Fibroblast of lung (primary cell): ENCODE measurements at regions not wholly inside any gene's neighbourhood (a gene's known extent, or its start where the extent isn't known, plus 50 kb on each side); places are given as distances from the start of the nearest gene placed in this dataset.
A peak's percentile ranks its signal among the peaks of the same experiment; 100 is the strongest.

Experiments
- DNase-seq, 2 donors: peaks; one replicate each; pipeline versions ENCODE4 v3.0.0 to v3.0.0-alpha.2; 2010; ENCODE audit warnings: low read depth in 2 of 2
- H2AFZ ChIP-seq: 2 replicates; pipeline ENCODE4 v1.5.1; 2012; ENCODE audit warnings: low read length, control low read depth, inconsistent platforms
- H3K27ac ChIP-seq: 2 replicates; pipeline ENCODE4 v1.5.1; 2011; ENCODE audit warnings: low read length, control low read depth; ENCODE audit not compliant: insufficient read depth
- H3K27me3 ChIP-seq: 2 replicates; pipeline ENCODE4 v1.5.1; 2011; ENCODE audit warnings: mild to moderate bottlenecking, low read length; ENCODE audit not compliant: control insufficient read depth, insufficient read depth
- H3K36me3 ChIP-seq: 2 replicates; pipeline ENCODE4 v1.5.1; 2011; ENCODE audit warnings: low read length; ENCODE audit not compliant: control insufficient read depth, insufficient read depth
- H3K4me1 ChIP-seq: 2 replicates; pipeline ENCODE4 v1.5.1; 2011; ENCODE audit warnings: low read length; ENCODE audit not compliant: control insufficient read depth, insufficient read depth; ENCODE audit errors: extremely low read depth
- H3K4me2 ChIP-seq: 2 replicates; pipeline ENCODE4 v1.5.1; 2011; ENCODE audit warnings: low read length, control low read depth; ENCODE audit not compliant: insufficient read depth; ENCODE audit errors: extremely low read depth
- H3K4me3 ChIP-seq, 4 experiments: fragments of 200-600 bp in 1 of 4; sonication (generic) in 1 of 4; replicated peaks in 1 of 4; 2 replicates each; pipeline ENCODE4 v1.5.1; 2011 to 2016; ENCODE audit warnings: low read length in 4 of 4, low read depth in 3 of 4, mild to moderate bottlenecking in 3 of 4, control low read depth in 2 of 4, inconsistent platforms in 1 of 4, mixed read lengths in 1 of 4; ENCODE audit not compliant: insufficient read depth in 1 of 4; ENCODE audit errors: control extremely low read depth in 1 of 4
- H3K79me2 ChIP-seq: 2 replicates; pipeline ENCODE4 v1.5.1; 2012; ENCODE audit warnings: mild to moderate bottlenecking, low read length, inconsistent platforms; ENCODE audit not compliant: control insufficient read depth, insufficient read depth
- H3K9ac ChIP-seq: 2 replicates; pipeline ENCODE4 v1.5.1; 2011; ENCODE audit warnings: mild to moderate bottlenecking, low read length, control low read depth; ENCODE audit not compliant: insufficient read depth
- H3K9me3 ChIP-seq: 2 replicates; pipeline ENCODE4 v1.5.1; 2012; ENCODE audit warnings: low read depth, low read length; ENCODE audit not compliant: control insufficient read depth, insufficient read depth
- H4K20me1 ChIP-seq: 2 replicates; pipeline ENCODE4 v1.5.1; 2011; ENCODE audit warnings: low read length; ENCODE audit not compliant: control insufficient read depth, insufficient read depth; ENCODE audit errors: extremely low read depth
- EZH2 ChIP-seq: IDR thresholded peaks from 2 replicates; pipeline ENCODE4 v1.5.1; 2012; ENCODE audit warnings: low read length, control low read depth, mild to moderate bottlenecking; ENCODE audit errors: missing control alignments
- TF ChIP-seq, protein P1 (sequence below), 2 donors: IDR thresholded peaks in 1 of 2; conservative IDR thresholded peaks in 1 of 2; 1 replicate in 1 of 2; 2 replicates in 1 of 2; pipeline ENCODE4 v1.5.1; 2011 to 2012; ENCODE audit warnings: low read length in 2 of 2, control low read depth in 1 of 2, inconsistent platforms in 1 of 2, low read depth in 1 of 2, mild to moderate bottlenecking in 1 of 2

- H3K4me2 ChIP-seq: no peak overlapping the region
- H3K4me1 ChIP-seq: no peaks in the 10 kb centered on the region
- TF ChIP-seq EZH2: no peak
- TF ChIP-seq, protein P1, sequence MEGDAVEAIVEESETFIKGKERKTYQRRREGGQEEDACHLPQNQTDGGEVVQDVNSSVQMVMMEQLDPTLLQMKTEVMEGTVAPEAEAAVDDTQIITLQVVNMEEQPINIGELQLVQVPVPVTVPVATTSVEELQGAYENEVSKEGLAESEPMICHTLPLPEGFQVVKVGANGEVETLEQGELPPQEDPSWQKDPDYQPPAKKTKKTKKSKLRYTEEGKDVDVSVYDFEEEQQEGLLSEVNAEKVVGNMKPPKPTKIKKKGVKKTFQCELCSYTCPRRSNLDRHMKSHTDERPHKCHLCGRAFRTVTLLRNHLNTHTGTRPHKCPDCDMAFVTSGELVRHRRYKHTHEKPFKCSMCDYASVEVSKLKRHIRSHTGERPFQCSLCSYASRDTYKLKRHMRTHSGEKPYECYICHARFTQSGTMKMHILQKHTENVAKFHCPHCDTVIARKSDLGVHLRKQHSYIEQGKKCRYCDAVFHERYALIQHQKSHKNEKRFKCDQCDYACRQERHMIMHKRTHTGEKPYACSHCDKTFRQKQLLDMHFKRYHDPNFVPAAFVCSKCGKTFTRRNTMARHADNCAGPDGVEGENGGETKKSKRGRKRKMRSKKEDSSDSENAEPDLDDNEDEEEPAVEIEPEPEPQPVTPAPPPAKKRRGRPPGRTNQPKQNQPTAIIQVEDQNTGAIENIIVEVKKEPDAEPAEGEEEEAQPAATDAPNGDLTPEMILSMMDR (conservative IDR thresholded peaks at IDR 0.05 in 1 of 2, IDR thresholded peaks at IDR 0.05 in 1 of 2; ENCODE audit: low read depth in 1 of 2, low read length in 2 of 2): no peak
Measured at GRCh38 chr11:15662285-15662684, 547.6 kb downstream of the INSC start.

DNA sequence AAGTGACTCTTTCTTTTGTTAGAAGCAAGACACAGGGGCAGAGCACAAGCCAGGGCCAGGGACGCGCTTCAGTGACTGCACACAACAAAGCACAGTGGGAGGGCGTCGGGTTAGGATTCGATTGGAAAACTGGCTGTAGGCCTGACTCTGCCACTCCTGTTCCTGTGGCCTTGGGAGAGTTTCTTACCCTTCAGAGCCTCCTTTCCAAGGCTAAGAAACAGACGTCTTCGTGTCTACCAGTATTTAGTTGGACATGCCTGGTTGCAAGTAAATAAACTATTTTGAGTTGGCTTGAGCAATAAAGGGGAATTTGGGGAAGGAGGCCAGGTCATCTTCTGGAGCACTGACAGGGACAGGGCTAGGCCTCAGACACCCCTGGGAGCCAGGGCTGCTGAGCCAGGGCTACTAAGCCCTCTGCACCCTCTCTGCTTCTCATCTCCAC is 549.1 kb downstream of the INSC start:
- Histone ChIP-seq H3K79me2 (no peaks in the 10 kb centered on the region), H3K27me3 (no peaks in the 10 kb centered on the region), H3K27ac (no peak overlapping the region), H2AFZ (no peak overlapping the region), H3K4me2 (no peak overlapping the region), H3K4me3 (no peak overlapping the region), H4K20me1 (no peaks in the 10 kb centered on the region), H3K9me3 (no peaks in the 10 kb centered on the region), H3K36me3 (no peaks in the 10 kb centered on the region), H3K4me1 (no peaks in the 10 kb centered on the region), H3K9ac (no peak overlapping the region)
- DNase-seq: no peak
- TF ChIP-seq EZH2: no peak
- TF ChIP-seq, protein P1 (conservative IDR thresholded peaks at IDR 0.05 in 1 of 2, IDR thresholded peaks at IDR 0.05 in 1 of 2; ENCODE audit: low read depth in 1 of 2, low read length in 2 of 2): no peak

More at GRCh38 chr11:15662285-15662684, 547.6 kb downstream of the INSC start:
- no peak overlapping the region for H3K4me3 ChIP-seq
- H3K27me3 ChIP-seq: no peaks in the 10 kb centered on the region
- DNase-seq: no peak
- H3K36me3 ChIP-seq: no peaks in the 10 kb centered on the region
- no peak overlapping the region for H2AFZ ChIP-seq
- no peak overlapping the region for H3K9ac ChIP-seq
- H3K79me2 ChIP-seq: no peaks in the 10 kb centered on the region
- H3K9me3 ChIP-seq: no peaks in the 10 kb centered on the region
- no peak overlapping the region for H3K27ac ChIP-seq
- H4K20me1 ChIP-seq: no peaks in the 10 kb centered on the region

DNA sequence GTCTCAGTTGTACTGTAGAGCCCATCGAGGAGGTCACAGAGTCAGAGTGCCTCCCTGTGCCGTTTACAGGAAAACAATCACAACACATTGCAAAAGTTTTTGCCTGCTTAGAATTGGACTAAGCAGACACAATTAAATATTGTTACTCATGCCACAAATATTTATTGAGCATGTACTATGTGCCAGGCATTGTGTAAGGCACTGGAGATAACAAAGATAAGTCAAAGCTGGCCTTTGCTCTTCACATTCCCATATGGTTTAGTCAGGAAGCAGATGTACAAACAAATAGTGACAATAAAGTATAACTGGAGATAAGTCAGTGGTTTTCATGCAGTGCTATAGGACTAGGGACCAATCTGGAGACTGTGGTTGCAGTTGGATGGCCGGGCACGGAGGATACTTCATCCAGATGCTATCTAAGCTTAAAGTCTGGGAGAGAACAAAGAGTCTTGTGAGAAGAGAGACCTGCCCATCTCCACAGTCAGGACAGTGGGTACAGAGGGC is 550.7 kb downstream of the INSC start:
- no peaks in the 10 kb centered on the region for H3K27me3 ChIP-seq
- no peaks in the 10 kb centered on the region for H3K4me1 ChIP-seq
- no peak overlapping the region for H3K4me3 ChIP-seq
- H3K27ac ChIP-seq: no peak overlapping the region
- no peaks in the 10 kb centered on the region for H3K79me2 ChIP-seq
- DNase-seq: peak; percentile 78 to 87
- no peaks in the 10 kb centered on the region for H4K20me1 ChIP-seq
- H2AFZ ChIP-seq: no peak overlapping the region
- no peak overlapping the region for H3K9ac ChIP-seq
- H3K9me3 ChIP-seq: no peaks in the 10 kb centered on the region
- no peak overlapping the region for H3K4me2 ChIP-seq
- TF ChIP-seq, protein P1 (conservative IDR thresholded peaks at IDR 0.05 in 1 of 2, IDR thresholded peaks at IDR 0.05 in 1 of 2; ENCODE audit: low read depth in 1 of 2, low read length in 2 of 2): no peak
- TF ChIP-seq EZH2: no peak
- H3K36me3 ChIP-seq: no peaks in the 10 kb centered on the region
